ENCODE measurements at regions not wholly inside any gene's neighbourhood (a gene's known extent, or its start where the extent isn't known, plus 50 kb on each side); places are given as distances from the start of the nearest gene placed in this dataset.

GRCh38 chr6:40298207-40298606, 289.0 kb downstream of the LRFN2 start:
- TF ChIP-seq, protein P1, sequence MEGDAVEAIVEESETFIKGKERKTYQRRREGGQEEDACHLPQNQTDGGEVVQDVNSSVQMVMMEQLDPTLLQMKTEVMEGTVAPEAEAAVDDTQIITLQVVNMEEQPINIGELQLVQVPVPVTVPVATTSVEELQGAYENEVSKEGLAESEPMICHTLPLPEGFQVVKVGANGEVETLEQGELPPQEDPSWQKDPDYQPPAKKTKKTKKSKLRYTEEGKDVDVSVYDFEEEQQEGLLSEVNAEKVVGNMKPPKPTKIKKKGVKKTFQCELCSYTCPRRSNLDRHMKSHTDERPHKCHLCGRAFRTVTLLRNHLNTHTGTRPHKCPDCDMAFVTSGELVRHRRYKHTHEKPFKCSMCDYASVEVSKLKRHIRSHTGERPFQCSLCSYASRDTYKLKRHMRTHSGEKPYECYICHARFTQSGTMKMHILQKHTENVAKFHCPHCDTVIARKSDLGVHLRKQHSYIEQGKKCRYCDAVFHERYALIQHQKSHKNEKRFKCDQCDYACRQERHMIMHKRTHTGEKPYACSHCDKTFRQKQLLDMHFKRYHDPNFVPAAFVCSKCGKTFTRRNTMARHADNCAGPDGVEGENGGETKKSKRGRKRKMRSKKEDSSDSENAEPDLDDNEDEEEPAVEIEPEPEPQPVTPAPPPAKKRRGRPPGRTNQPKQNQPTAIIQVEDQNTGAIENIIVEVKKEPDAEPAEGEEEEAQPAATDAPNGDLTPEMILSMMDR (IDR thresholded peaks at IDR 0.05), result no peak
- TF ChIP-seq POLR2A (IDR thresholded peaks at IDR 0.05), result no peak

All from right lobe of liver (tissue), 4 donors.